NCI-H1694 (cell line): ENCODE measurements at regions not wholly inside any gene's neighbourhood (a gene's known extent, or its start where the extent isn't known, plus 50 kb on each side); places are given as distances from the start of the nearest gene placed in this dataset.
"Not testable (repeated sequence)": the region's sequence is repeated elsewhere in the genome, so short reads cannot be mapped to it uniquely, and the experiment has no call there.

Experiments
- DNase-seq: peaks from one replicate; lab custom pipeline; 2025; lab: John Stamatoyannopoulos, UW

DNA sequence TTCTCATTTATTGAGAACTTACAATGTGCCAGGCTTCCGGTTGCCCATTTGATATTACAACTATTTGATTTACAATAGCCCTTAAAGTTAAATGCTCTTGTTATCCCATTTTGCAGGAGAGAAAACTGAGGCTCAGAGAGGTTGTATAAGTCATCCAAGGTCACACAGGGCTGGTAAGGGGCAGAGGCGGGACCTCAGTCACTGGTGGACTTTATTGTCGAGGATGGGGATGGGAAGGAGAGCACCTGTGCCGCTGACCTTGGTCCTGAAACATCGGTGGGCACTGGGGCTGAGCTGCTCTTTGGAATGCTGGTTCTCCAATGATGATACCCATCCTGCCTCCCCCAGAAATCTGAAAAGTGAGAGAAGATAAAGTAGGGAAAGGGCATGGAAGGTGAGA is 265.4 kb downstream of the MIAT start:
- DNase-seq: no peak

DNA sequence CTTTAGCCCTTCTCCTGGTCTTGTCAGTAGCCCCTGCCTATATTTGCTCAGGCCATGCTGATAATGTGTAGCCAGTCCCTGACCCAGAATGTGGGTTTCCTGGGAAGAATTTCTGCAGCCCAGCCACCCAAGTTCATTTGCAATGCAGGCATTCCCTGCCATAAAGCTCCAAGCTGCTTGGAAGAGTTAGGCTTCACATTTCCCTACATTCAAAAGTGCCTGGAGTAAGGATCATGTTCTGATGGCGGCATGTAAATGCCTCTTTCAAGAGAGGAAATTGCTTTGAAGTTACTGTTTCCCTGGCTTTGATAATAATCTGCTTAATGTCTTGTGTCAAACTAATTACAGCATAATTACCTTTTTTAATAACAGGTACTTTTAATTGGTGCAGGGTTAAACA is 266.1 kb downstream of the MIAT start:
- no peak for DNase-seq

DNA sequence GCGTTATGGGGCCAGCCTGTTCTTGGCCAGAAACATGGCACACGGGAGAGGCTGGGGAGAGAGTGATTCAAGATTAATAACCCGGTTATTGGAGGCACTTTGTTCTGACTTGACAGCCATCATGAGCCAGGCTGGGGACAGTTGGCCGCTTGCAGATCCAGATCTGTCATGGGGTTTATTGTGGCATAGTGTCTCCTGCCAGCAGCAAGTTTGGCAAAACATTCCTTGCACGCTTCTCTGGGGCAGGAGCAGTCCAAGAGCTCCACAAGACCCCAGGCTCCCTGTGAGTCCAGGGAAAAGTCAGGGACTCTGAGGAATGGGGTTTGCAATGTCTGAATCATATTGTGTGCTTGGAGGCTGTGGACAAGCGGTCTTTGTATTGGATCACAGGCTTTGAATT is 270.4 kb downstream of the MIAT start:
- no peak for DNase-seq

DNA sequence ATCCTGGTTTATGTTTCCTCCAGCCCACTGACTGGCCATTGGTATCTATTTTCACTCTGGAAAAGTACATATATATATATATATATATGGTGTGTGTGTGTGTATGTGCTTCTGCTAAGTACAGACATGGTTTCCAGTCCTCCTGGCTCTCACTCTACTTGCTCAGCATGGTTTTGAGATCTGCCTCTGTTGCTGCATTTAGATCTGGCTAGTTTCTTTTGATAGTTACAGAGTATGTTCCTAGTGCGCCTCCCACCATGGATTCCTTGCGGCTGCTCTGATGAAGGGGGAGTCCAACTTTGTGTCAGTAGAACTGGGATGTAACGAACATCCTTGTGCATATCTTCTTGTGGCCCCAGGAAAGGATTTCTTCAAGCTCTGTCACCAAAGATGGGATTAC is 274.1 kb downstream of the MIAT start:
- DNase-seq: no peak

DNA sequence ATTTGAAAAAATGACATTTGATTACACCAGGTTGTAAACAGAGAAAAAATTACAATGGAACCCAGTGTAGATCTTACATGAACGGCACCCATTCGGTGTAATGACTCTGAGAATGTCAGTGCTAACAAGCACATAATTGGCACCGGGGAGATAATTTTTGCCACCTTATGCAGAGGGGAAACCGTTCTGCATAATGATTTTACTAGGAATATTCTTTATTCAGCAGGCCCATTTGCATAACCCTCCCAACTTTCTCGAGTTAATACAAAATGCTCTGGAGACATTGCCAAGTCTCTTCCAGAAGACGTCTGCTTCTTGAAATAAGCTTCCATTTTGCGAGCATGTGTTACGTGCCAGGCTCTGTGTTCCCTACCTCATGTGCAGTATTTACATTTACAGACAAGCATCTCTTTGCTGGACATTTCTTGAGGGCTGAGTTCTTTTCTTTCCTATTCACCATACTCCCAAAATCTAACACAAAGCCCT is 275.8 kb downstream of the MIAT start:
- no peak for DNase-seq

DNA sequence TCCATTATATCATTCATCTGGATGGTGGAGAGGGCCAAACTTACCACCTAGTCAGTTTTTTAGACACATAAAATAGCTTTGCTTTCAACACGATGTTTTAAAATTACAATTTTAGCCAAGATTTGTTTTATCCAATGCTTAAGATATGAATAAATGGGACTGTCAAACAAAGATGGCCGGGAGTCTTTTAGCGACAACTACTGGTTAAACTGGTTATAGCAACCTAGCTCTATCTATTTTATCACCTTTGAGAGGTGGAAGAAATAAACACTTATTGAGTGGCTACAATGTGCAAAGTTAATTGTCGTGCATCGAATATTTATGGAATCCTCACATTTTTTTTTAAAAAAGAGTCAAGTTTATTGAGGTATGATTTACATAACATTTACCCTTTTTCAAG is 279.8 kb downstream of the MIAT start:
- DNase-seq: no peak

DNA sequence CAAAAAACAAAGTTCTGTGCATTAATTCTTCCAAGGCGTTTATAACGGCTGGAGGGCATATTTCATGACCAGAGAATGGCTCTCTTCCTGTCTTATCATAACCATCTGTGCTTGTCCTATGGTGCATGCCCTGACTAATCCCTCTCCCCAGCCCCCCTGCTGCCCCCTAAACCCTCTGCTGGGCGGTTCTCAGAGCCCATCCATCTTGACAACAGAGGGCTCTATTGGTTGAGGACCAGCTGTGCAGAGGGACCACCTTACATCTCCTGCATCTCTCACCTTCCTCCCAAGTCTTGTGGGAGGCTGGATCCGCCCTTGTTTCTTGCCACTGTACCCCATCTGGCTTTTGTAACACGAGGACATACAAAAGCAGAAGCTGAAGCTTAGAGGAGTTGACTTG is 282.1 kb downstream of the MIAT start:
- no peak for DNase-seq

DNA sequence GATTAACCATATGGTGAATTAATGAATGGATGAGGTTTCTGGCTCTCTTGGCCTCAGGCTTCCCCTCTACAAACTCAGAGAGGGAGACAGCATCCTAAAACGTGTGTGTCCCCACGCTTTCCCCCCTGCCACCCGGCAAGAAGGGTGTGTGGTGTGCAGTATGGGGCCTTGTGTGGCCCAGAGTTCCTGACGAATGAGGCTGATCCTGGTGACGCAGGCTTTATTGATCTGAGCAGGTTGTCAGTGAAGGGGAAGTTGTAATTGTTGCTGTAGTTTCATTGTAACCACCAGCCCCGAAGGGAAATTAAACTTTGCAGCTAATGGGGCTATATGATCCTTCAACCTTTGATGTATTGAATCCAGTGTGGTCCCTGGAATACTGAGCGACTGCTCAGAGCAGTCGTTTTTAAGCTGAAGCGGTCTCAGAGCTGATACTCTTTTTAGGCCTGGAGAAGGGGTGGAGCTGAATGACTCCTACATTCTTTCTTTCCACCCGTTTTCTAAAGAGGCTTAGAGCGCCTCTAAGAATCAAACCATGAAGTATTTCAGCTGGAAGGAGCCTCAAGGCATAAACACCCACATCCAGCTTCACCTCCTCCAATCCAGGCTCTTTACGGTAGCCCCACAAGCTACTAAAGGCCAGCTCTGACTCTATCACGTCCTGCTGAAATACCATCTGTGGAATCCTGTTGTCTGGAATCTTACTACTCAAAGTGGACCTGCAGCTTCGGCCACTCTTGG is 284.7 kb downstream of the MIAT start:
- no peak for DNase-seq

DNA sequence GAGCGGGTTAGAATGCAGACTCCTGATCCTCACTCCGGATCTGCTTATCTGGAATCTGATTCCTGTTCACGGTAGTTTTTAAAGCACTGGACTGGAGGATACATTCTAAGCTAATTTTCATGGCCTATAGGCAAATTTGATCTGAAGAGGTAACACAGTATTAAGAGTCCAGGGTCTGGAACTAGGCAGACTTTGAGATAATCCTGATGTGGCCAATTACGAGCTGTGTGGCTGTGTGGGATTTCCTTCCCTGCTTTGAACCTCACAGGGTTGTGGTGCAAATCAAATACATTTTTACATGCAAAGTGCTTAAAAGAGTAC is 285.2 kb downstream of the MIAT start:
- DNase-seq: no peak

DNA sequence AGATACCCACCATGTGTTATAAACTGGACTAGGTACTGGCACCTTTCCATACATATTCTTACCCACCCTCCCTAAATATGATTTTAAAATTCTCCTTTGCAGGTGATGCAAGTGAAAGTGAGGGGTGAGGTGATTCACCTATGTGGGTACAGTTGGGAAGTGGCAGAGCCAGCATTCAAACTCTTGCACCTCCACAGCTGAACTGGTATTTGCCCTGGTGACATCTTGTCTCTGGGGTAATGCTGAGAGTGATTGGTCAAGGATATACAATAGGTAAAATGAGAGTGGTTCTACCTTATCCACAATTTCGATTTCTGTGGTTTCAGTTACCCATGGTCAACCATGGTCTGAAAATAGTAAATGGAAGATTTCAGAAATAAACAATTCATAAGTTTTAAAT is 288.2 kb downstream of the MIAT start:
- DNase-seq: no peak

DNA sequence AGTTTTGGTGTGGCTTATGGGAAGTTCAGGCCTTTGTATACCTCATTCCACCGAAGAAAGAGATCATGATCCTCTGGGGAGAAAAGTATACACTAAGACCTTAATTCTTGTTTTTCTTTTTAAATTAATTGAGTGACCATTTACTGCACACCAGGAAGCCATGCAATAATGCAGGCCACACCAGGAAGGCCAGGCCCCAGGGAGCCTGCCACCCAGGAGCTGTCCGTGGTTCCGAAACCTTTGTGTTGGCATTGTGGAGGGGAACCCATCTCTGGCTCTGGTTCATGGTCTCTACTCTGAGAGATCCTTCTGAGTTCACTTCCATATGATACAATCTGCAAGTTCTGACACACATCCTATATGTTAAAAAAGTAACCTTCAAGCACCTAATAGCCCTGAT is 291.8 kb downstream of the MIAT start:
- no peak for DNase-seq

DNA sequence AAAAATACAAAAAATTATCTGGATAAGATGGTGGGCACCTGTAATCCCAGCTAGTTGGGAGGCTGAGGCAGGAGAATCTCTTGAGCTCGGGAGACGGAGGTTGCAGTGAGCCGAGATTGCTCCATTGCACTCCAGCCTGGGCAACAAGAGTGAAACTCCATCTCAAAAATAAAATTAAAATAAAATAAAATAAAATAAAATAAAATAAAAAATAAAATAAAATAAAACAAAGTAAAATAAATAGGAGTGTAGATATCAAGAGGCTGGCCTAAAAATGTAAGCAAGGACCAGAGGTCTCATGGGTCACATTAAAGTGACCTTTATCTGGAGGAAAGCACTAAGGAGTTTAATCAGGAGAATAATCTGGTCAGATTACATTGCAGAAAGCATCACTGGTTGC is 293.8 kb downstream of the MIAT start:
- DNase-seq: not testable (repeated sequence)

DNA sequence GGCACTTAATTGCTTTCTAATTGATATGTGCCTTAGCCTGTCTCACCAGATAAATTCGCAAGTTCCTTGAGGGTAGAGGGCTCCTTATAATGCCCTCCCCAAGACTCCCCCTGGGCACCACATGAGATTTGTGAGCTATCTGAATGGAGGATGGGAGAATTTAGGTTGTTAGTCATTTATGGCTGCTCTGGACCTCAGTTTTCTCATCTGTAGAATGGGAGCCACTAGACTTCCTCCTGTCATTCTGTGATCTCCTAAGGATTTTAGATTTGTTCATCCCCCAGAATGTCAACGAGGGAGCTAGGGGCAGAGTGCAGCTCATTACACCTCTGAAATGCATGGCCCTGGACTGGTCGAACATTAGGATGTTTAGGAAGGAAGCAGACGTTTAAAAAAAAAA is 294.6 kb downstream of the MIAT start:
- DNase-seq: no peak

DNA sequence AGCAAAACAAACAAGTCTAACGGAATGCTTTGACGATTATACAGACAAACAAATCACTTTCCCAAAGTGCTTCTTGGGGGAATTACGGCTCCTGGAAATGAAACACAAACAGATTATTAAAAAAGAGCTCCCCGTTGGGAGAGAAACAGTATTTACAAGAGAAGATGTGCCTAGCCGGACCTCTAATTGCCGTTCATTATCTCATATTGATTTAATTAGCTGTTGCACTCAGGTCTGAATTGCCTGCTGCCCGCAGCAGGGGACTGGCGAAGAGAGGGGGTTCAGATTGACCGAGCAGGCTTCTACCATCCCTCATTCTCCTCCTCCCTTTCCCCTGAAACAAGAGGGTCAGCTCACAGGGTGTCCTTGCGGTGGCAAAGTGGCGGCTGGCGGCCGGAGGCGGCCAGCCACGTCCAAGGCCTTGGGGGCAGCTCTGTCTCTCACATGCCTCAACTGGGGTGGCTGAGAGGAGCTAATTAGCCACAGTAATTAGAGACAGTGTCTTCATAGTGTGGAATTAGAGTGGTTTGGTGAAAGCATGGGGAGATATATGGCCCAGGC is 295.1 kb downstream of the MIAT start:
- DNase-seq: no peak

DNA sequence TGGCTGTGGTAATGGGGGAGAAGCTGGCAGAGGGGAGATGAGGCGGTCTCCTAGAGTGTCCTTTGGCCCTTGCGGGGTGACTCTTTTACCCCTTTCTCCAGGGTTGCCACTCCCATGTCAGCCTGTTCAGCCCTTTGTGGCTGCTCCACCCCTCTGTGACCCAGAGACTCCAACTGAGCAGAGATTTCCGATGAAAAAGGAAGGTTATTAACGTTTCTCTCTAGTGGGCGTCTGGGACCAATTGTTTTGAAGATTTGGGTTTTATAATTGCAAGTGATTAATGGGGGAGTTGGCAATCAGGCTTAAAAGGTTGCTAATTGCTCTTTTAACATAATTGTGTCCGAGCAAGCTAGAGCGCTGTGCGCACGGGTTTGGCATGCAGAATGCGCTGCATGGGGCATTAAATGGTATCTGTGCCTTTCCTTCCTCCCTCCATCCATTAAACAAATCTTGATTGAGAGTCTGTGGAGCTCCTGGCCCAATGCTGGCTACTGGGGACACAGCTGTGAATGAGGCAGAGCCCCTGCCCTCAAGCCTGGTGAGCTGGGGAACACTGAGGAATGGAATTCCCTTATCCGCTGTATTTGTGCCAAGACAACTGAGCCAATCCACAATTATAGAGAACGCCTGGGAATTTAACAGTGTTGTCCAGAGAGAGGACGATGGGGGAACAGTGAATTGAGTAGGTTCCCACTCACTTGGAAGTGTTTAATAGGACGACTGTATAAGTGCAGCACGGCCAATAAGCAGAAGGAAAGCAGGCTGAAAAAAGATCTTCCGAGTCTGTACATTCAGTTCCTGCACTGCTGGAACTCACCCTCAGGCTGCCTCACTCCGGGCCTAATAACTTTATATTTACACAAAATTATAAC is 295.9 kb downstream of the MIAT start:
- DNase-seq: no peak

DNA sequence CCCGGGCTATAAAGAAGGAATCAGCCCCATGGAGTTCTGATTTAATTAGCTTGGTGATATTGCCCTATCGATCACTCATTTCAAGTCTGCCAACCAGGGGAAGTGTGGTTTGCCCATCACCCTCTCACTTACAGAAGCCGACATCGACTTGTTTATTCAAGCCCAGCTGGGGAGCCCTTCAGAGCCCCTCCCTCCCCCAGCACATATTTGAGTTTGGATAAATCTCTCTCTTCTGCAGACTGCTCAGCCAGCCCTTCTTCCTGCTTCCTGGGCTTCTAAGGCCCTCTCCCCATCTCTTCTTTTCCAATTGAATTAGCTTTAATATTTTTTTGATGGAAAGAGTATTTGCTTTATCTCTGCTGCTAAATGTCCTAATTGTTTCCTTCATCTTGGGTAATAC is 299.0 kb downstream of the MIAT start:
- no peak for DNase-seq

DNA sequence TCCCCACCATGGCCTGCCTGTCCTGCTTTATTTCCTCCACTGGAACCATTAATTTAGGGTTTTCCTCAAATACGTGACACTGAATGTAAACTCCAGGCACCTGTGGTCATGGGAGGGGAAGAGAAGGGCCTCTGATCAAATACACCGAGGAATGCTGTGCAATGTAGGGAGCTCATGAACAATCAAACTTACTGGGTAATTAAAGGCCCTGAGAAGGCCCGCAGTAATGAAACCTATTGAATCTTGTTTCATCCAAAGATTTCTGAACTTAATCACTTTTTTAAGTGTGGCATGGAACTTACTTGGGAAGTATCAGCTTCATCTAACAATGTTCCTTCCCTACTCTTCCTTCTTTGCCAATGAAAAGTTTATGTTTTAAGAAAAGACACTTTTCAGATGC is 299.8 kb downstream of the MIAT start:
- no peak for DNase-seq

DNA sequence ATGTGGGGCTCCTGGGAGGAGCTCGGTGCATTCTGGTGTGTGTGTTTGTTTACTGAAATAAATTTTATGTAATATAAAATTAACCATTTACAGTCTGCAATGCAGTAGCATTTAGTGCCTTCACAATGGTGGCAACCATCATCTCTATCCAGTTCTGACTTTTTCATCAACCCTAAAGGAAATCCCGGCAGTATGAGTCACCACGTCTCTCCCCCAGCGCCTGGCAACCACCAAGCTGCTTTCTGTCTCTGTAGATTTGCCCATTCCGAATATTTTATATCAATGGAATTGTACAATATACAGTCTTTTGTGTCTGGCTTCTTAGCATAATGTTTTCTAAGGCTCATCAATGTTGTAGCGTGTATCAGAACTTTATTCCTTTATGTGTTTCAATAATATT is 300.5 kb downstream of the MIAT start:
- DNase-seq: no peak

DNA sequence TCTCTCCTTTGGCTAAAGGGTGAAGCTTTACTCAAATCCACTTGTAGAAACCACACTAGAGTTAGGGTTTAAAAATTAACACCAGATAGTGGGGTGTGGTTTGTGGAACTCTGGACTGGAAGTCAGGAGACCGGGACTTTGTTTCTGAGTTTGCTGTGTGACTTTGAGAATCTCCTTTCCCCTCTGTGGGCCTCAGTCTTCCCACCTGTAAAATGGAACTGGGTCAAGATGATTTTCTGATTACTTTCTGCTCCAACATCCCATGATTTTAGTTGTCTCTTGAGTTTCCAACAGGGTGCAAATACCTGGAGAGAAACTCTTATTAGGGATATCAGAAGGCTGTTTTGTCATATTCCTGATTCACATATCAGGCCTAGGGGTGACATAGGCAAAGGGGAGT is 301.0 kb downstream of the MIAT start:
- no peak for DNase-seq

DNA sequence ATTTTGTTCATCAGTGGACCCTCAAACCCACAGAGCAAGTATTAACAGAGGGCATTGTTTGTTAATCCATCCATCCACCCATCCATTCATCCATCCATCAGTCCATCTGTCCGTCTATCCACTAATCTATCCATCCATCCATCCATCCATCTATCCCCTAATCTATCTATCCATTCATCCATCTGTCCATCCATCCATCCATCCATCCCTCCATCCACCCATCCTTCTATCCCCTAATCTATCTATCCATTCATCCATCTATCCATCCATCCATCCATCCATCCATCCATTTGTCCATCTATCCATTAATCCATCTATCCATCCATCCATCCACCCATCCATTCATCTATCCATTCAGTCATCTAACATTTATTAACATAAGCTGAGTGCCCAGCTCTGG is 307.3 kb downstream of the MIAT start:
- DNase-seq: no peak

DNA sequence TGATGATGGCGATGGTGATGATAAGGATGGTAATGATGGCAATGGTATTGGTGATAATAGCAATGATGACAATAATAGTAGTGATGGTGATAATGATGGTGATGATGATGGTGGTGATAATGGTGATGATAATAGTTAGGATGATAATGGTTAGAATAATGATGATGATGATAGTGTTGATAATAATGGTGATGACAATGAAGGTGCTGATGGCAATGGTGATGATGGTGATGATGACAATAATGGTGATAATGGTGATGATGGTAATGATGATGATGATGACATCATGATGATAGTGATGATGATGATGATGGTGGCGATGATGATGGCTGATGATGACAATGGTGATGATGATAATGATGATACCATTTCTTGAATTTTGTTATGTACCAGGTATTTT is 309.9 kb downstream of the MIAT start:
- no peak for DNase-seq

DNA sequence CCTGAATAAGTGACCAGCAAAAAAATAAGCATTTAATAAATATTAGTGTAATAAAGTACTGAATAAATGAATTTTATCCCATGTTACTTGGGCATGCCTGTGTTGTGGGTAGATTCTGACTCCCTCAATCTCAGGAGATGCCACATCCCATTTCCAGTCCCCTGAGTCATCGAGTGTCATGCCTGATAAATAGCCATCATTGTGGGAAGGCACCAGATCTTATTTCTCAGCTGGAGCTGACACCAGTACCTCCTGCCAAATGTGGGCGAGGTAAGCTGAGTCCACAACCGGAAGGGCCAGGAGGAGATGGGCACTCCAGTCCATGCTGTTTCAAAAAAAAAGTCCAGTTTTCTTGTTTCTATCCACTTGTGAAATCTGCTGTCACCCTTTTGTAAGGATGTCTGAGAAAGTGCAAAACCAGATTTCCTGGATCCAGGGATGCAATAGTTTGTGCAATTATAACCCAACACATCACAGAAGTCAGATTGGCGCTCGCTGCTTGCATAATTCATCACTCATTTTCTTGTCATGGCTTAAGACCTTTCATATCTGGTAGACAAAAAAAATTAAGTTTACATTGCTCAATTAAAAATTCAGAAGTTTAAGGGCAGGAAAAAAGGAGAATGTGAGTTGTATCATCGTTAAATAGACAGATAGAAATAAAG is 311.6 kb downstream of the MIAT start:
- no peak for DNase-seq
